ENCODE measurements at regions not wholly inside any gene's neighbourhood (a gene's known extent, or its start where the extent isn't known, plus 50 kb on each side); places are given as distances from the start of the nearest gene placed in this dataset.

GRCh38 chr1:65538664-65539063 lies 118.2 kb downstream of the LEPR start:
- TF ChIP-seq EZH2 (IDR thresholded peaks at IDR 0.05; ENCODE audit: insufficient read depth, poor library complexity, severe bottlenecking) (no peak), EZH2phosphoT487 (IDR thresholded peaks at IDR 0.05; ENCODE audit: insufficient read depth, low read depth) (no peak)

All from GM23248 (cell line).